Astrocyte (in vitro differentiated cells and primary cell): ENCODE measurements at regions not wholly inside any gene's neighbourhood (a gene's known extent, or its start where the extent isn't known, plus 50 kb on each side); places are given as distances from the start of the nearest gene placed in this dataset.

Experiments
- DNase-seq: peaks from one replicate; pipeline ENCODE4 v3.0.0-alpha.2; 2010; ENCODE audit warnings: low read depth
- FAIRE-seq: peaks from 2 replicates; lab custom pipeline; 2011; peaks lifted over from hg19 to GRCh38; lab: Jason Lieb, UNC
- H2AFZ ChIP-seq: 2 replicates; pipeline ENCODE4 v1.6.0; 2012; ENCODE audit warnings: low read depth, low read length, inconsistent platforms
- H3K27ac ChIP-seq: 2 replicates; pipeline ENCODE4 v1.5.1; 2011; ENCODE audit warnings: low read depth, low read length, inconsistent platforms
- H3K27me3 ChIP-seq: 2 replicates; pipeline ENCODE4 v1.6.0; 2011; ENCODE audit warnings: low read length, inconsistent platforms; ENCODE audit not compliant: insufficient read depth
- H3K36me3 ChIP-seq: 2 replicates; pipeline ENCODE4 v1.5.1; 2011; ENCODE audit warnings: low read length, inconsistent platforms; ENCODE audit not compliant: insufficient read depth
- H3K4me1 ChIP-seq: 2 replicates; pipeline ENCODE4 v1.5.1; 2011; ENCODE audit warnings: low read length, inconsistent platforms; ENCODE audit not compliant: insufficient read depth
- H3K4me2 ChIP-seq: 2 replicates; pipeline ENCODE4 v1.6.0; 2012; ENCODE audit warnings: low read length, inconsistent platforms
- H3K4me3 ChIP-seq: 2 replicates; pipeline ENCODE4 v1.5.1; 2011; ENCODE audit warnings: low read depth, mild to moderate bottlenecking, low read length, inconsistent platforms; ENCODE audit not compliant: insufficient read depth
- H3K79me2 ChIP-seq: 2 replicates; pipeline ENCODE4 v1.6.0; 2012; ENCODE audit warnings: mild to moderate bottlenecking, low read length, inconsistent platforms; ENCODE audit not compliant: insufficient read depth
- H3K9ac ChIP-seq: 2 replicates; pipeline ENCODE4 v1.6.0; 2012; ENCODE audit warnings: mild to moderate bottlenecking, low read length, inconsistent platforms
- H3K9me3 ChIP-seq: 2 replicates; pipeline ENCODE4 v1.5.1; 2012; ENCODE audit warnings: low read depth, mild to moderate bottlenecking, low read length, inconsistent platforms; ENCODE audit not compliant: insufficient read depth
- H4K20me1 ChIP-seq: 2 replicates; pipeline ENCODE4 v1.6.0; 2012; ENCODE audit warnings: low read length, inconsistent platforms; ENCODE audit not compliant: insufficient read depth
- H3K27ac Mint-ChIP-seq: one replicate; pipeline ENCODE4 v1.8.0; 2021; ENCODE audit warnings: mild to moderate bottlenecking, mixed read lengths; ENCODE audit not compliant: unreplicated experiment
- H3K27me3 Mint-ChIP-seq: one replicate; pipeline ENCODE4 v1.8.0; 2021; ENCODE audit warnings: low read depth, mixed read lengths; ENCODE audit not compliant: unreplicated experiment
- H3K36me3 Mint-ChIP-seq: one replicate; pipeline ENCODE4 v1.8.0; 2021; ENCODE audit warnings: low read depth, mixed read lengths; ENCODE audit not compliant: unreplicated experiment
- H3K4me1 Mint-ChIP-seq: one replicate; pipeline ENCODE4 v1.8.0; 2021; ENCODE audit warnings: low read depth, mixed read lengths; ENCODE audit not compliant: unreplicated experiment
- H3K4me3 Mint-ChIP-seq: one replicate; pipeline ENCODE4 v1.8.0; 2021; ENCODE audit warnings: mild to moderate bottlenecking, moderate library complexity, mixed read lengths; ENCODE audit not compliant: unreplicated experiment
- H3K9me3 Mint-ChIP-seq: one replicate; pipeline ENCODE4 v1.8.0; 2021; ENCODE audit warnings: mild to moderate bottlenecking, mixed read lengths; ENCODE audit not compliant: unreplicated experiment
- CTCF ChIP-seq: IDR thresholded peaks from 2 replicates; pipeline ENCODE4 v1.5.1; 2011; ENCODE audit warnings: low read depth, mild to moderate bottlenecking, inconsistent platforms, low read length, moderate library complexity; ENCODE audit not compliant: insufficient read depth
- EZH2 ChIP-seq: IDR thresholded peaks from 2 replicates; pipeline ENCODE4 v1.6.1; 2012; ENCODE audit warnings: mild to moderate bottlenecking, low read length, inconsistent platforms; ENCODE audit not compliant: insufficient read depth

GRCh38 chr22:34502821-34503220 lies 563.1 kb upstream of the ISX start:
- Mint-ChIP-seq H3K27me3 (no peaks in the 10 kb centered on the region), H3K36me3 (no peaks in the 10 kb centered on the region), H3K27ac (no peak overlapping the region), H3K4me1 (no peaks in the 10 kb centered on the region), H3K4me3 (no peak overlapping the region), H3K9me3 (peaks cover 2% of the 10 kb centered on the region)
- peaks cover 15% of the 10 kb centered on the region for H3K9me3 ChIP-seq
- DNase-seq = no peak
- no peaks in the 10 kb centered on the region for H3K36me3 ChIP-seq
- TF ChIP-seq EZH2 (no peak), CTCF (no peak)
- H3K27ac ChIP-seq = no peak overlapping the region
- H3K79me2 ChIP-seq = no peaks in the 10 kb centered on the region
- H3K4me1 ChIP-seq = no peaks in the 10 kb centered on the region
- H2AFZ ChIP-seq = no peak overlapping the region
- H4K20me1 ChIP-seq = no peaks in the 10 kb centered on the region
- H3K4me2 ChIP-seq = no peak overlapping the region
- H3K9ac ChIP-seq = no peak overlapping the region
- no peaks in the 10 kb centered on the region for H3K27me3 ChIP-seq
- H3K4me3 ChIP-seq = no peak overlapping the region
- FAIRE-seq = no peak

GRCh38 chr22:34508797-34509196 lies 557.2 kb upstream of the ISX start:
- no peak overlapping the region for H3K27ac Mint-ChIP-seq
- Histone ChIP-seq H3K9ac (no peak overlapping the region), H3K9me3 (peaks cover 8% of the 10 kb centered on the region), H3K79me2 (no peaks in the 10 kb centered on the region), H2AFZ (no peak overlapping the region), H3K4me2 (no peak overlapping the region), H3K36me3 (no peaks in the 10 kb centered on the region), H3K27ac (no peak overlapping the region), H3K4me1 (no peaks in the 10 kb centered on the region), H3K27me3 (no peaks in the 10 kb centered on the region), H3K4me3 (no peak overlapping the region), H4K20me1 (no peaks in the 10 kb centered on the region)
- no peaks in the 10 kb centered on the region for H3K27me3 Mint-ChIP-seq
- H3K36me3 Mint-ChIP-seq = no peaks in the 10 kb centered on the region
- no peak for TF ChIP-seq EZH2
- H3K4me3 Mint-ChIP-seq = no peak overlapping the region
- H3K9me3 Mint-ChIP-seq = peaks cover 7% of the 10 kb centered on the region
- DNase-seq (no peak), FAIRE-seq (no peak)
- H3K4me1 Mint-ChIP-seq = no peaks in the 10 kb centered on the region

GRCh38 chr22:34526681-34527080 lies 539.3 kb upstream of the ISX start:
- TF ChIP-seq EZH2 = no peak
- TF ChIP-seq CTCF = no peak
- no peaks in the 10 kb centered on the region for H3K36me3 Mint-ChIP-seq
- Histone ChIP-seq H3K27ac (no peak overlapping the region), H3K9ac (no peak overlapping the region), H2AFZ (no peak overlapping the region), H3K4me1 (no peaks in the 10 kb centered on the region), H3K79me2 (no peaks in the 10 kb centered on the region), H3K9me3 (peaks cover 2% of the 10 kb centered on the region), H3K36me3 (no peaks in the 10 kb centered on the region), H4K20me1 (no peaks in the 10 kb centered on the region), H3K4me3 (no peak overlapping the region), H3K27me3 (no peaks in the 10 kb centered on the region), H3K4me2 (no peak overlapping the region)
- no peak for FAIRE-seq
- H3K4me3 Mint-ChIP-seq = no peak overlapping the region
- no peaks in the 10 kb centered on the region for H3K9me3 Mint-ChIP-seq
- no peaks in the 10 kb centered on the region for H3K27me3 Mint-ChIP-seq
- H3K4me1 Mint-ChIP-seq = no peaks in the 10 kb centered on the region
- DNase-seq = no peak
- H3K27ac Mint-ChIP-seq = no peak overlapping the region
